Heart right ventricle (tissue), 16 donors: ENCODE measurements at regions not wholly inside any gene's neighbourhood (a gene's known extent, or its start where the extent isn't known, plus 50 kb on each side); places are given as distances from the start of the nearest gene placed in this dataset.

Source experiments
- ATAC-seq, 8 donors: fragments of 200-7000 bp; cut with Tn5 transposase; one replicate each; pipeline ENCODE4 v1.9.1; 2020; ENCODE audit warnings: mild to moderate bottlenecking in 8 of 8, moderate library complexity in 8 of 8, moderate number of reproducible peaks in 1 of 8
- DNase-seq, 2 donors: peaks; one replicate each; pipeline ENCODE4 v3.0.0-alpha.2; 2020
- H3K27ac ChIP-seq, 10 donors: fragments of 200-600 bp; sonication (generic) in 2 of 10; one replicate each; pipeline versions ENCODE4 v1.5.0 to v1.8.0; 2020 to 2022; ENCODE audit warnings: mild to moderate bottlenecking in 3 of 10
- H3K27me3 ChIP-seq, 7 donors: fragments of 200-600 bp; one replicate each; pipeline ENCODE4 v1.8.0; 2021 to 2022; ENCODE audit warnings: mild to moderate bottlenecking in 2 of 7
- H3K36me3 ChIP-seq, 9 donors: fragments of 200-600 bp; sonication (generic) in 1 of 9; one replicate each; pipeline versions ENCODE4 v1.5.0 to v1.8.0; 2020 to 2022; ENCODE audit warnings: mild to moderate bottlenecking in 2 of 9
- H3K4me1 ChIP-seq, 9 donors: fragments of 200-600 bp; sonication (generic) in 1 of 9; one replicate each; pipeline versions ENCODE4 v1.5.0 to v1.8.0; 2020 to 2022; ENCODE audit warnings: mild to moderate bottlenecking in 4 of 9
- H3K4me3 ChIP-seq, 10 donors: fragments of 200-600 bp; sonication (generic) in 2 of 10; one replicate each; pipeline versions ENCODE4 v1.5.0 to v1.8.0; 2020 to 2022; ENCODE audit warnings: mild to moderate bottlenecking in 7 of 10, moderate library complexity in 2 of 10
- H3K9me3 ChIP-seq, 11 donors: fragments of 200-600 bp in 10 of 11; sonication (generic) in 2 of 11; one replicate each; pipeline versions ENCODE4 v1.5.0 to v1.8.0; 2013 to 2022; ENCODE audit warnings: mild to moderate bottlenecking in 2 of 11, control low read depth in 1 of 11, moderate library complexity in 1 of 11
- CTCF ChIP-seq, 9 donors: fragments of 200-600 bp; sonication (generic) in 2 of 9; IDR thresholded peaks; one replicate each; pipeline versions ENCODE4 v1.5.0 to v1.8.0; 2021 to 2022; ENCODE audit warnings: antibody characterized with exemption in 9 of 9, mild to moderate bottlenecking in 5 of 9, moderate library complexity in 1 of 9
- WGBS, 2 donors: extraction: QIAGEN DNeasy Blood & Tissue Kit; methylation state at CpG; one replicate each; pipeline ENCODE4 v1.1.7; 2013; ENCODE audit warnings: inconsistent platforms in 1 of 2; 5-methylcytosine and 5-hydroxymethylcytosine counted together
- intact Hi-C, 10 donors: fragments of 100-400 bp; cut with DNase I; formaldehyde crosslinking; loops; one replicate each; pipeline versions ENCODE4 v1.11.1 to v1.14.2; 2022
- donor health status: Arrhythmogenic right ventricular cardiomyopathy.
- donor health status: ischemic (EF 13 %, LVEDD 7.1; RV severe dilation, severe dysfunction).
- donor health status: healthy with polysubstance abuse.
- donor health status: DM: no; HTN: yes; CAD: no.
- donor health status: DM: no; HTN: no; CAD: no.
- donor health status: ischemic (EF 25% LVEDD 6.9; RV normal size, moderate dysfunction).
- donor health status: ischemic (EF 25% LVEDD 5.7; RV mildly dilated, moderate dysfunction).
- donor health status: healthy.
- donor health status: DM: yes; HTN: yes; CAD: no.
- donor health status: Ischemic cardiomyopathy.
- donor health status: ischemic (EF 35%, LVEDD 5.7; RV mildly dilated, moderate dysfunction).
- donor health status: nonischemic (EF 11% LVEDD 7.7; RV severe dilation, severe dysfunction).
- donor health status: DM: yes; HTN: yes; CAD: no.
- donor health status: PGD.
- donor health status: ischemic (EF 29% LVEDD 5.4; RV normal size, mild dysfunction).
- donor health status: nonischemic (EF 23%, LVEDD 6.1; RV moderate dilation, normal function).

GRCh38 chr11:70697701-70698100 is 299.4 kb downstream of the CTTN start:
- intact Hi-C loops: no loop called here
- Histone ChIP-seq H3K27ac (no peak overlapping the region), H3K9me3 (peaks cover 0 to 9% (median 0%) of the 10 kb centered on the region in 11 donors), H3K4me1 (no peaks in the 10 kb centered on the region), H3K27me3 (peaks cover 0 to 2% (median 0%) of the 10 kb centered on the region in 7 donors), H3K36me3 (no peaks in the 10 kb centered on the region), H3K4me3 (no peak overlapping the region)
- TF ChIP-seq CTCF (IDR thresholded peaks at IDR 0.05): no peak
- no peak for DNase-seq
- 82 to 85% methylated on average over 8 of the region's 8 CpGs for WGBS, 2 donors
- no peak for ATAC-seq

GRCh38 chr11:70698871-70699270 is 300.5 kb downstream of the CTTN start:
- DNase-seq: no peak
- Histone ChIP-seq H3K36me3 (no peaks in the 10 kb centered on the region), H3K27me3 (peaks cover 0 to 8% (median 0%) of the 10 kb centered on the region in 7 donors), H3K27ac (no peak overlapping the region), H3K4me3 (no peak overlapping the region), H3K4me1 (no peaks in the 10 kb centered on the region), H3K9me3 (peaks cover 0 to 9% (median 0%) of the 10 kb centered on the region in 11 donors)
- WGBS, 2 donors: 78 to 84% methylated on average over 2 of the region's 2 CpGs
- no peak for TF ChIP-seq CTCF (IDR thresholded peaks at IDR 0.05)
- intact Hi-C loops: no loop called here
- ATAC-seq: no peak

- Histone ChIP-seq H3K36me3 (no peaks in the 10 kb centered on the region), H3K27me3 (peaks cover 0 to 8% (median 5%) of the 10 kb centered on the region in 7 donors), H3K4me3 (no peak overlapping the region), H3K9me3 (peaks cover 0 to 9% (median 0%) of the 10 kb centered on the region in 11 donors), H3K4me1 (no peaks in the 10 kb centered on the region), H3K27ac (no peak overlapping the region)
- no peak for TF ChIP-seq CTCF (IDR thresholded peaks at IDR 0.05)
- DNase-seq: no peak
- intact Hi-C loops: no loop called here
- WGBS, 2 donors: 58 to 64% methylated on average over 7 of the region's 7 CpGs
- no peak for ATAC-seq
Observed at GRCh38 chr11:70699294-70700221, 301.2 kb downstream of the CTTN start.

GRCh38 chr11:70700453-70700852 is 302.1 kb downstream of the CTTN start:
- no peak for DNase-seq
- intact Hi-C loops: no loop called here

More at GRCh38 chr11:70700453-70700852, 302.1 kb downstream of the CTTN start:
- Histone ChIP-seq H3K4me3 (no peak overlapping the region), H3K27ac (no peak overlapping the region), H3K36me3 (no peaks in the 10 kb centered on the region), H3K9me3 (peaks cover 0 to 9% (median 0%) of the 10 kb centered on the region in 11 donors), H3K27me3 (peaks cover 0 to 8% (median 5%) of the 10 kb centered on the region in 7 donors), H3K4me1 (no peaks in the 10 kb centered on the region)
- no peak for TF ChIP-seq CTCF (IDR thresholded peaks at IDR 0.05)
- 82 to 85% methylated on average over 8 of the region's 8 CpGs for WGBS, 2 donors
- ATAC-seq: no peak
